GM19438 (cell line): ENCODE measurements at regions not wholly inside any gene's neighbourhood (a gene's known extent, or its start where the extent isn't known, plus 50 kb on each side); places are given as distances from the start of the nearest gene placed in this dataset.
"Not testable (repeated sequence)": the region's sequence is repeated elsewhere in the genome, so short reads cannot be mapped to it uniquely, and the experiment has no call there.

ENCODE experiments used
- ATAC-seq: cut with Tn5 transposase; IDR thresholded peaks from one replicate; pipeline ENCODE4 v1.9.1; 2021; ENCODE audit warnings: low read depth; ENCODE audit not compliant: unreplicated experiment

- no peak for ATAC-seq
Observed at GRCh38 chr2:75328156-75328555, 128.8 kb upstream of the TACR1 start.

GRCh38 chr2:75327334-75327733 is 128.0 kb upstream of the TACR1 start:
- ATAC-seq, result no peak

- ATAC-seq, result no peak
Observed at GRCh38 chr2:75326645-75327044, 127.3 kb upstream of the TACR1 start.

- no peak for ATAC-seq
Observed at GRCh38 chr2:75325594-75325993, 126.3 kb upstream of the TACR1 start.

GRCh38 chr2:75324861-75325284 is 125.6 kb upstream of the TACR1 start:
- ATAC-seq, result no peak

- ATAC-seq, result no peak
Observed at GRCh38 chr2:75324141-75324540, 124.8 kb upstream of the TACR1 start.

GRCh38 chr2:75321599-75321922 is 122.2 kb upstream of the TACR1 start:
- no peak for ATAC-seq

- ATAC-seq, result no peak
Observed at GRCh38 chr2:75320898-75321598, 121.7 kb upstream of the TACR1 start.

GRCh38 chr2:75319951-75320350 is 120.6 kb upstream of the TACR1 start:
- no peak for ATAC-seq

- no peak for ATAC-seq
Observed at GRCh38 chr2:75317802-75318201, 118.5 kb upstream of the TACR1 start.

GRCh38 chr2:75317316-75317715 is 118.0 kb upstream of the TACR1 start:
- no peak for ATAC-seq

- ATAC-seq, result no peak
Observed at GRCh38 chr2:75315436-75315835, 116.1 kb upstream of the TACR1 start.

- peak; percentile 100 for ATAC-seq
Observed at GRCh38 chr2:75311993-75312392, 112.7 kb upstream of the TACR1 start.

- no peak for ATAC-seq
Observed at GRCh38 chr2:75311521-75311920, 112.2 kb upstream of the TACR1 start.

- no peak for ATAC-seq
Observed at GRCh38 chr2:75310876-75311275, 111.6 kb upstream of the TACR1 start.

GRCh38 chr2:75309596-75310463 is 110.5 kb upstream of the TACR1 start:
- no peak for ATAC-seq

- no peak for ATAC-seq
Observed at GRCh38 chr2:75303227-75303626, 103.9 kb upstream of the TACR1 start.

GRCh38 chr2:75294362-75294761 is 95.0 kb upstream of the TACR1 start:
- ATAC-seq, result no peak

GRCh38 chr2:75292826-75293225 is 93.5 kb upstream of the TACR1 start:
- ATAC-seq, result no peak

- ATAC-seq, result no peak
Observed at GRCh38 chr2:75290600-75291150, 91.4 kb upstream of the TACR1 start.

- ATAC-seq, result no peak
Observed at GRCh38 chr2:75289771-75290170, 90.5 kb upstream of the TACR1 start.

GRCh38 chr2:75289178-75289577 is 89.9 kb upstream of the TACR1 start:
- not testable (repeated sequence) for ATAC-seq
